Left cardiac atrium (tissue), 4 donors: ENCODE measurements at regions not wholly inside any gene's neighbourhood (a gene's known extent, or its start where the extent isn't known, plus 50 kb on each side); places are given as distances from the start of the nearest gene placed in this dataset.

Experiments used
- ATAC-seq, 2 donors: fragments of 200-7000 bp; cut with Tn5 transposase; one replicate each; pipeline ENCODE4 v1.9.1; 2020; ENCODE audit warnings: mild to moderate bottlenecking in 2 of 2, moderate library complexity in 2 of 2
- DNase-seq: peaks from one replicate; pipeline ENCODE4 v3.0.0-alpha.2; 2020
- intact Hi-C, 2 donors: fragments of 100-400 bp; cut with DNase I; formaldehyde crosslinking; loops; one replicate each; pipeline versions ENCODE4 v1.14.1 to v1.15.1; 2022 to 2023
- donor health status: DM: no; HTN: yes; CAD: no.
- donor health status: DM: no; HTN: yes; CAD: no; lungs with severe emphysema.
- donor health status: DM: yes; HTN: yes; CAD: no.
- donor health status: Dilated cardiomyopathy.

DNA sequence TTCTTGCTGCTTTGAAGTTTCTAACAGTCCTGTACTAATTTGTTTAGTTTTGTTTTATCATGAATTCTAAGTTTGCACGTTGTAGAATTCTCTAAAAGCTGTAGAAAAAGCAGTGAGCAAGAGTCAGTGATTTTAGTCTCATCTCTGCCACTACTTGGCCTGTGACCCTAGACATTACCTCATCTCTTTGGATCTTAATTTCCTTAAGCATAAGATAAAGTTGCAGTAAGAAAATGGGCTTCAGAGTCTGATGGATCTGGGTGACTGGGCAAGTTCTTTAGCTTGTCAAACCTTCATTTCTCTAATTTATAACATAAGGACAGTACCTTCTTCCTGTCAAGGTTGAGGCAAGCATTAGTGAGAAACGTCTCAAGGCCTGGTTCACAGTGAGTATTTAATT, 247.9 kb downstream of the DMRT2 start:
- peak; percentile 47 to 72 for ATAC-seq
- intact Hi-C loops = no loop called here

DNA sequence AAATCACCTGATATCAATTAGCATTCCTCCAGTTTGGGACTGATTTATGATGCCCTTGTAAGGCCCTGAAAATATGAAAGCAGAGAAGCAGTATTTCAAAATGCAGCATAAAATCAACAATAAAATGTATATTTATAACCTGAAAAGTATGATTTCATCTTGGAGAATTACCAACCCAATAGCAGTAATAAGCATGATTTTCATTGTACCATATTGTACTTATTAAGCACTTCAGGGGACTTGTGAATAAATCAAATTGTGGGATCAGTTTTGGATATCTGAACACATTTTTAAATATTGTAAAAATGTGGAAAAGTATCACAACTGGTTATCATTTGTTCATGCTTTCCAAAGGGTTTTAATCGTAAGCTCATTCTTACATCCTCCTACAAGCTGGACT, 250.8 kb downstream of the DMRT2 start:
- no peak for ATAC-seq
- intact Hi-C loops = no loop called here
- DNase-seq = no peak

More for the DNA sequence above, 247.9 kb downstream of the DMRT2 start:
- no peak for DNase-seq

DNA sequence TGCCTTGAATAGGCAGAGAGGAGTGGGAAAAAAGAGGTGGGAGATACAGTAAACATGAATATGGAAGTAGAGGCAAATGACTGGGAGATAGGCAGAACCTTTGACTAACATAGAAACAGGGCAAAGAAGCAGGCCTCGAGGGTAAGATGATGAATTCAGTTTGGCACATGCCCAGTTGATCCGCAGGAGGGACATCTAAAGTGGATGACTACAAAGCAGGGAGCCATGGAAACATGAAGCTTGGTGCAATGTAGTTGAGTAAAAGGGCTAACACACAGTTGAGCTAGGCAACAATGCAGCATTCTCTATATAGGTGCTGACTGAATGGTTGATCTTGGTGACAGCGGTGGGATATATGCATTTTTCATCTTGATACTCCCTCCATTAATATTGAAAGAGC, 253.8 kb downstream of the DMRT2 start:
- DNase-seq (no peak), ATAC-seq (no peak)
- intact Hi-C loops = no loop called here

DNA sequence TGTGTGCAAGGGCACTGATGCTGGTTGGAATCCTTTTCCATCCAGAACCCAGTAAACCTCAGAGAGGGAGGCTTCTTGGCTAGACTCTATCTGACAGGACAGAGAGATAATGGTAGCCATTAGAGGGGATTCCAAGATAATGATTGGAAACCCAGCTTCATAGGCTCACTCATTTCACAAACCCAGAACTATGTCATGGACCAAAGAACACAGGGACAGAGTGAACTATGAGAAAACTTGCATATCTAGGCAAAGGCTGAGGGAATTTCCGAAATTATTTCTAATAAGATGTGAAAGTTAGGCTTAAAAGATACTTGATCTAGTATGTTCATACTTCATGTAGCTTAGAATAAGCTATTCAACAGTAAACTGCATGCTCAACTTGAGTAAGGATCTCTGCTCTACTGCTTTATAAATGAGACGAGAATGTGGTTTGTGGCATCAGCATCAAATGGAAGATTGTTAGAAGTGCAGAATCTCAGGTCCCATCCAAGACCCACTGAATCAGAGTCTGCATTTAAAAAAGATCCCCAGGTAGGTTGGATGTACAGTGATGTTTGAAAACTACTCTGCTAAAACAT, 261.4 kb downstream of the DMRT2 start:
- intact Hi-C loops = no loop called here
- ATAC-seq (no peak), DNase-seq (no peak)

DNA sequence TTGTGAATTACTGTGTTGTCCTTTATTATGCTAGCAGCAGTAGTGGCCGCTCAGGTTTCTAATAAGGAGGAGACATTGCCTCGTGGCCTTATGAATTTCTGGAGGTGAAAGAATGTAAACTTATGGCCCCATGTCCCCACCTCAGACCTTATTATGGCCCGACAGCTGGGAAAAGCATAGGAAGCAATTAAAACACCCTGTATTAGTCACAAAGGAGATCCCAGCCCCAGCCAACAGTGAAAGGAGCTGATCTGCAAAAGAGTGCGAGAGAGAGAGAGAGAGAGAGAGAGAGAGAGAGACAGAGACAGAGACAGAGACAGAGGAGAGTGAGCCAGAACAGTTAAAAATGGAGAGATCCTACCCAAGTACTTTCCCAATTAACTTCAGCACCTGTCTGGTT, 269.3 kb downstream of the DMRT2 start:
- DNase-seq (no peak), ATAC-seq (peak in 1 of 2 donors; percentile 22)
- intact Hi-C loops = no loop called here

DNA sequence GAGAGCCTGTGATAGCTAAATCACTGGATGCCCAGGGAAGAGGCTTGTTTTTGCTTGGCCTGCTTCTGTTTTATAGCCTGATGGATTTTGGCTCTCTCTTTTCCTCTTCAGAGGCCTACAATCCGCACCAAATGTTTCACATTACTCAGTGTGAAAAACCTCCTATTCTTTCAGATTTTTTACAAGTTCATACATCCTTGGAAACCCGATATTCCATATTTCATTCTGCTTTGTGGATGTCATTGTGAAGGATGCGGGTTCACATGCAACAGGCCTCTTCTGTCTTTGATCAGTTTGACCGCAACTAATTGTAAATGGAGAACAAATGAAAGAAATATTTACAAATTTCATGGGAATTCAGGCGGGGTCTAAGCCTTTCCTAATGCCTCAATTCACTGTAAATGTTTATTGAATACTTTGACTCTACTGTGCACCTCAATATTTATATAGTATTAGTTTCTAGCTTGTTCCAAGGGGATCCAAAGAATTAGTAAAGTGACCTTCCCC, 269.9 kb downstream of the DMRT2 start:
- ATAC-seq = no peak
- DNase-seq = no peak
- intact Hi-C loops = no loop called here

DNA sequence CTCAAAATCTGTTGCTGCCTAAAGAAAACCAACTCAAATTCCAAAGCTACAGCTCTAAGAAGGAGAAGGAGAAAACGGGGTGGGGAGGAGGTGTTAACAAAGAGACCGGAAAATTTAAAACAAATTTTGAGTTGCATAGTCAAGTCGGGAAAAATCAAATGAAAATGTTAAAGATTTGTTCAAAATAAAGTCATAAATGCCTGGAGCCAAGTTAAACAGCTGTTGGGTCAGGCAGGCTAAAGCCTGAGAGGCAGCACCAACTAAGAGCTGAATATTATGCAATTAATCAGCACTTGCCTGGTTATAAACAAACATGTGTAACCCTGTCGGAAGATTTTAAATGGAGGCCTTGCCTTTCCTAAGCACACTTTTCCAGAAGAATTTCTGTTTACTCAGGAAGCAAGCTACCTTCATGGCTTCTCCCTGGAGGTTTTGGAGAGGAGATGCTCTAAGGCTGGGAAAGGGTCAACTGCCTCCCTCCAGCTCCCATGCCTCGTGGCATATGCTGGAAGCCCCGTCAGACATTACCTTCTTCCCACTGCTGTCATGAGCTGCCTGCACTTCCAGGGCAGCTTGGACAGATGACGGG, 270.5 kb downstream of the DMRT2 start:
- ATAC-seq = peak; percentile 57 to 78
- intact Hi-C loops = no loop called here
- no peak for DNase-seq

DNA sequence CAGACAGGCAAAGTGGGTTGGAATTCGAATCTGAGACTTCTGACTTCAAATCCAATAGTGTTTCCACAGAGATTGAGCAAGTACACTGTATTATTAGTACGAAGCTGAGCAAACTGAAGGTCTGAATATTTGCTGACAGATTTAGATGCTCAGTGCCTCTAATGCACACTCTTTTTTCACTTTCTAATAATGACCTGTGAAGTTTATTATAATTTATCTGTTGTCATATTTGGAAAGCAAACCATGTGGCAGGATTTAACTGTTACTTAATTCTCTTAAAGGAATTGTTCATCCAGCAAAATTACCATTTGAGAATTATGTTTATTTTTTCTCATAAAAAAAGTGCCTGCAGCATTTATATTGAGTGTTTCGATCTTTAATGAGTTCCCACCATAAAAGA, 277.3 kb downstream of the DMRT2 start:
- ATAC-seq (no peak), DNase-seq (no peak)
- intact Hi-C loops = no loop called here

DNA sequence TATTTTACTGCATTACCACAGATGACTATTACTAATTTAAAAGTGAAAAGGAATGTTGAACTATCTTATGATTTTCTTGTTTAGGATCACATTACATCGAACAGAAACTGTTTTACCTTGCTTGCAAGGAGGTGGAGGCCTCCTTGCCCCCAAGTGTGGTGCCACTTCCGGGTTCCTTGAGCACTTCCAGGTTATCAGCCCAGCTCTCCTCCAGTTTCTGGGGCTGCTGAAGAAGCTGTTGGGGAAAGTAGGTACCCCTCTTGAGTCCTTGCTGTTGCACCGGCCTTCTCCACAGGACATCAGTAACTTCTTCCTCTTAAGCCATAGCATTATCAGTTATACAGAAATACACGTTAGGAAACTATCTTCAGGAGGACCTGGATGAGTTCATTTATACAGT, 278.2 kb downstream of the DMRT2 start:
- intact Hi-C loops = no loop called here
- no peak for DNase-seq
- ATAC-seq = no peak

DNA sequence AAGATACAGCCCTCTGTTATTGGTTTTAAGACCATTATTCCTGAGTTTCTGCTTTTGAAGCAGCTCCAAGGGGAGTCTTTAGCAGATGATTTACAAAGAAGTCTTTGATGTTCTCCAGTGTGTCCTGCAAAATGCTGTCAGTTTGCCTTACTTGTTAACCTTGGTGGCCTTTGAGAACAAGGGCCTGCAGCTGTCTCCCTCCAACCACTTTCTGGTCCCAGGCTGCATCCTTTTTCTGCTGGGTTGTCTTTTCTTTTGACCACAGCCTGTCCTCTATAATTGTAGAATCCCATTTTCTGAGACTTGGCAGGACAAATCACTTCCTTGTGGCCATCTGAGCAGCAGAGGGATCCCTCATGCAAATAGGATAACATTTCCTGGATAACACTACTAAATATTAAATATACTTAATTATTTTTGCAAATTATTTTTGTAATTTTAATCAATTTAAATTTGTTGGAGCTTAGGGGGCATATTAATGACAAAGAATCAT, 281.4 kb downstream of the DMRT2 start:
- intact Hi-C loops = no loop called here
- DNase-seq (no peak), ATAC-seq (no peak)

DNA sequence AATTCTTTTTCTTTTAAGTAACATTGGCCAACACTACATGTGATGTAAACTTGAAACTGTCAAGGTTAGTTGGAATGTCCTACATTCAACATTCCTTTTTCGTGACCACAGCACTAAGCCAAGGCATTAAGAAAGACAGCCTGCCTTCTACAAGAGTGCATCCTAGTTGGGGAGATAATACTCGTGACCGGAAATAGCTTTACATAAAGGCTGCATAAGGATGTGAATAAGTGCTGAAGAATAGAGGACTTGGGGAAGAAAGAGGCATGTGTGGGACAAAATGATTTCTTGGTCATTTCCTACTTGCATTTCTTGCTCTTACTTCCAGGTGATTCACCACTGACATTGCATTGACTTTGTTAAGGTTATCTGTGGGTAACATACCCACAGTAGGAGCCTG, 282.0 kb downstream of the DMRT2 start:
- no peak for DNase-seq
- intact Hi-C loops = no loop called here
- ATAC-seq = no peak

DNA sequence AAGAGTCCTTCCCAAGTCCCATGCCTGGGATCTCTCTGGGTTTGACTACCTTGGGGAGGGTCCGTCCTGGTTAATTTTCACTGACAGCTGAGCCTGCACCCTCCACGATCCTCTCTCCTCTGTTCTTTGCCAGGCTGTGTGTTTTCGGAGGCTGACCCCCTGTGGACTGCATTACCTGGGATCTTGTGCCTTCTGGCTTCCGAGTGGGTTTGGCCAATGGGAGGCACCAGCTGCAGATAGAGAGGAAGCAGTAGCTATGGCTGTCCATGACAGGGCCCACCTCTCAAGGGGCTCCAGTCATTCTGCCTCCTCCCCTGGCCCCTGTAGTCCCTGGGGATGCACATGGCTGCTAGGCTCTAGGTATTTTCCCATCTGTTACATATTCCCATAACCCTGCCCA, 285.0 kb downstream of the DMRT2 start:
- intact Hi-C loops = no loop called here
- DNase-seq (no peak), ATAC-seq (no peak)

DNA sequence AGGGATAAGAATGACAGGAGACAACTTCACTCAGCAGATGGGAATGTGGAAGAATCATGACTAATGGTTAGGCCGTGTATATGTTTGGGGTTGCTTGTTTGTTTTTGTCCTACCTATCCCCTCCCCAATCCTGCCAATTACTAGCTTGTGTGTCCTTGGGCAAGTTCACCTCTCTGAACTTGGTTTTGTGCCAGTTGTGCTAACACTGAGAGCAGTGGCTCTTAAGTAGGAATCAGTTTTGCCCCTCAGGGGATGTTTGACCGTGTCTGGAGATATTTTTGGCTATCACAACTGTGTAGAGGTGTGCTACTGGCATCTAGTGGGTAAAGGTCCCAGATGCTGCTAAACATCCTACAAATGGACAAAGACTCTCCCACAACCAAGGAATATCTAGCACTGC, 287.0 kb downstream of the DMRT2 start:
- no peak for ATAC-seq
- intact Hi-C loops = no loop called here

DNA sequence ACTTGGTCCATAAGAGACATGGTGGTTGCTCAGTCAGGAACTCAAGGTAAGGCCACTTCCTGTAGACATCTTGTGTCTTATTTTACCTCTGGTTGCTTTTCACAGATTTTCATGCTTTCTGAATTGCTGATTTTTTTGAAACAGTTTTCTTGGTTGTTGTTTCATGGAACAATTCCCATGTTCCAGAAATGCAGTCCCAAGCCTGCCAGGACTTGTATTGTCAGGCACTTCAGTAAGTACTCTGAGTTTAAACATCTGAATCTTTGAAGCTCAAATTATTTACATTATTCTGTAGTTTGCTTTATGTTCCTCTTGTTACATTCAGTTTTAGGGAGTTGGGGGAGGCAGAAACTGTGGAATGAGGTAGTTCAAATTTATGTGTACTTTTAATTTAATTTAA, 290.2 kb downstream of the DMRT2 start:
- no peak for ATAC-seq
- intact Hi-C loops = no loop called here

More for the DNA sequence above, 287.0 kb downstream of the DMRT2 start:
- no peak for DNase-seq

DNA sequence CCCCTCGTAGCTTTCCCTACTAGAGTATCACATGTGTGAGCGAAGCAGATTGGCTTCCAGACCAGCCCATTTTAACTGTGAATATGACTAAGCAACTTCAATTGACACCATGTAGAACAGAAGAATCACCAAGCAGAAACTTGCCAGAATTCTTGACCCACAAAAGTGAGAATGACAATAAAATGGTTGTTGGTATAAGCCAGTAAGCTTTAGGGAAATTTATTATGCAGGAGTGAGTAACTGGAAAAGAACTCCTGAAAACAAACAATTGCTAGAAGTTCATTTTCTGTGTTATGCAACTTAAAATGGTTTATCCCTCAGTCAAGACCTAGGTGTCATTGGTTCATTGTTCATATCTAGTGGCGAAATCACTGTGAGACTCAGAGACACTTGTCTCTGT, 303.1 kb downstream of the DMRT2 start:
- intact Hi-C loops = no loop called here
- no peak for ATAC-seq

More for the DNA sequence above, 290.2 kb downstream of the DMRT2 start:
- no peak for DNase-seq

DNA sequence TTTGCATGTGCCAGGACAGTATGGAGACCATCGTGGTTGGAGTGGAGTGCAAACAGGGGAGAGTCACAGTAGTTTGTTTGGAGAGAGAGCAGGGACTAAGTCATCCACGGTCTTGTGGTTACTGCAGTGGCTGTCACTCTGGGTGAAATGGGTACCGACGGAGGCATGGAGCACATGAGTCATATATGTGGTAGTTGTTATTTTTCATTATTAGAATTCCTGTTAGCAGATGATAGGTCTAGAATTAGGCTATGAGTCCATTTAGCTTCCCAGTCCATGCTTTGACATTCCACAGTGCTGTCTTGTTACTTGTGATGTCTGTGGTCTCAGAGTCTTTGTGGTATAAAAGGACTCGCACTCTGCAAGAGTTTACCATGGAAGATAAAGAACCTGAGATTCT, 303.9 kb downstream of the DMRT2 start:
- no peak for ATAC-seq
- intact Hi-C loops = no loop called here
- DNase-seq = no peak

More for the DNA sequence above, 303.1 kb downstream of the DMRT2 start:
- no peak for DNase-seq

DNA sequence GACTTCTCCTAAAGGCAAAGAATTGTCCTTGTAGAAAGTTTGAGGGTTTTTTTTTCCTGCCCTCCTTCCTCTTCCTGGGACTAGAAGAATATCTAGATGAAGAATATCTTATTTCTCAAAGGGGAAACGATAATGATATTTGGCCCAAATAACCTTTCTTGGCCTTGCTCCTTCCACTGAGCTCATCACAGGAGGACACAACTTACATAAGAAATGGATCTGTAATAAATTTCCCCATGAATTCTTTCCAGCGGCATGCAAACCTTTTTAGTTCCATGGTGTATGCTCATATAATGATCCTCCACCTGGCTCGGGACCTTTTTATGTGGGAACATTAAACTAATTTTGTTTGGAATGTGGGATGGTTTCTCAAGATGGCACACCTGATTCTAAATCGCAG, 304.4 kb downstream of the DMRT2 start:
- DNase-seq (no peak), ATAC-seq (no peak)
- intact Hi-C loops = no loop called here

DNA sequence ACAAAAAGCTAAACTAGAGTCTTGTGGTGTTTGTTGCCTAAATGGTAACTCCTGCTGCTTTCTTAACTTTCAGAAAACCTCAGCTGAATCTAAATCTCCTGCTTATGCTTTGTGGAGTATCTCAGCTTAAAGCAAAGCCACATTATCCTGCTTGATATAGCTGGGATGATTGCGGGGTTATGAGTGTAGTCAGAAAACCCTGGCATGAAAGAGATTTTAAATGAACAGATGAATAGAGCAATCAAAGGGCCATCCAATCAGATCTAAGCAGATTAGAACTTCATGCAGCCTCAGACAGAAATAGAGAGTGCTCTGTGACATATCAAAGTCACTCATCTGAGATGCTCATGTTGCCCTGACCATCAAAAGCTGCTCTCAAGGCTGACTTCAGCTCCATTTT, 305.5 kb downstream of the DMRT2 start:
- intact Hi-C loops = no loop called here
- ATAC-seq = no peak

DNA sequence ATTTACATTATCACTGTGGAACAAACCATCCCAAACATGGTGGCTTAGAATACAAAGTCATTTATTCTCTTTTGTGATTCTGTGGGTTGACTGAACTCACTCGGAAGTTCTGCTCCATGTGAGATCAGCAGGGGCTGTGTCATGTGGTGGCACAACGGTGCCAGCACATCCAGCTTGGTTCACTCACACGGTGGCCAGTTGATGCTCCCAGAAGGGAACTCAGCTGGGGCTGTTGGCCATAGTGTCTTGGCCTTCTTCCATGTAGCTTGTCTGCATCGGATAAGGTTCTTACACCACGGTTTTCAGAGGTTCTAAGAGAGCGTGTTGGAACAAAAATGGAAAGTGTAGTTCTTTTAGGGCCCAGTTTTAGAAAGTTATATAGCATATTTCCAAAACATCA, 312.7 kb downstream of the DMRT2 start:
- intact Hi-C loops = no loop called here

More for the DNA sequence above, 305.5 kb downstream of the DMRT2 start:
- no peak for DNase-seq

DNA sequence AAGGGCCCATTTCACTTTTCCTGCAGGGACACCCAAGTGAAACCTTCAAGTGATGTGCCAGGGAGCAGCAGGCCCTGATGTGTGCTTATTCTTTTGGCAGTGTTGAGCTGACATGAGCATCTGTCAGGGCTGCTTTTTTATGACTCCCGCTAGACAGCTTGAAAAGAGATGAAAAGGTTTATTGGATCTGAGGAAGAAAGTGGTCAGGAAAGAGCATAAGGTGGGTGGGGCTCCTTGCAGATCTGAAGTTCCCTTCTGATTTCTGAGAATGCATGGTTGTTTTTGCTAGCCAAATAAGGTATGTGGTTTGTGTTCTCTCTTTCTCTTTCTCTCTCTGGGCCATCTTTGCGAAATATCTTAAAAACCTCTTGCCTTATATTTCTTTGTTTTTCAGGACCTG, 316.1 kb downstream of the DMRT2 start:
- intact Hi-C loops = no loop called here
- DNase-seq = no peak
- ATAC-seq = no peak

More for the DNA sequence above, 312.7 kb downstream of the DMRT2 start:
- ATAC-seq (peak in 1 of 2 donors; percentile 71), DNase-seq (no peak)

DNA sequence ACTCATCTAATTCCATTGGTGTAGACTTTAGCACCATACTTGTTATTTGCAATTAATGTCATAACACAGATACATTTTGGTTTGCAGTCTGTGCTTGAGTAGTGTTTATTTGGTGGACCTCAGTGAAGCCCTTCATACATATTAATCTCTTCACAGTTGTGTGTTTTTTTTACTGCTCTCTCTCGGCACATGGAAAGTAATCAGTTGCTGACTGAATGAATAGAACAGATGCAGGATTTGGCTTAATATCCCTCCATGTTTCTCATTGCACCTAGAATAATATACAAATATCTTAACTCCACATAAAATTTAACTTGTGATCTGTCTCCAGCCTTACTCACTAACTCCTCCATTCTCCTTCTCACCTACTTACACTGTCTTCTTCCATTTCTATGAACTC, 319.1 kb downstream of the DMRT2 start:
- DNase-seq (no peak), ATAC-seq (no peak)
- intact Hi-C loops = no loop called here
